ENCODE measurements at regions not wholly inside any gene's neighbourhood (a gene's known extent, or its start where the extent isn't known, plus 50 kb on each side); places are given as distances from the start of the nearest gene placed in this dataset.

DNA sequence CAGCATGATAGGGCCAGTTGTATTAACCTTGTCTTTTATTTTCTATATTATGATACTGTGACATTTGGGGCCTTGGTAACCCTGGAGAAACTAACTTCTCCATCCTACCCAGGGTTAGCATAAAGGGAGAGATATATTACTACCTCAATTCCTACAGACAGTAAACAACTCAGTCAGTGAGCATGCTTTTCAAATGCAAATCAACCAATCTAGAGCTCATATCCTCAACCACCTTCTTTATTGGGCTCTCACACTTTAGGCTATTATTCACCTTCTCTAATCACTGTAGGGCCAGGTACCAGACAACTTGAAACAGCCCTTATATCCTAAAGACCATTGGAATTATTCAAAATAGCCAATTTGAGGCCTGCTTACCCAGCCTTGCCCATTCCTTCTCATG is 477.6 kb downstream of the PTPRC start:
- TF ChIP-seq, protein P1, sequence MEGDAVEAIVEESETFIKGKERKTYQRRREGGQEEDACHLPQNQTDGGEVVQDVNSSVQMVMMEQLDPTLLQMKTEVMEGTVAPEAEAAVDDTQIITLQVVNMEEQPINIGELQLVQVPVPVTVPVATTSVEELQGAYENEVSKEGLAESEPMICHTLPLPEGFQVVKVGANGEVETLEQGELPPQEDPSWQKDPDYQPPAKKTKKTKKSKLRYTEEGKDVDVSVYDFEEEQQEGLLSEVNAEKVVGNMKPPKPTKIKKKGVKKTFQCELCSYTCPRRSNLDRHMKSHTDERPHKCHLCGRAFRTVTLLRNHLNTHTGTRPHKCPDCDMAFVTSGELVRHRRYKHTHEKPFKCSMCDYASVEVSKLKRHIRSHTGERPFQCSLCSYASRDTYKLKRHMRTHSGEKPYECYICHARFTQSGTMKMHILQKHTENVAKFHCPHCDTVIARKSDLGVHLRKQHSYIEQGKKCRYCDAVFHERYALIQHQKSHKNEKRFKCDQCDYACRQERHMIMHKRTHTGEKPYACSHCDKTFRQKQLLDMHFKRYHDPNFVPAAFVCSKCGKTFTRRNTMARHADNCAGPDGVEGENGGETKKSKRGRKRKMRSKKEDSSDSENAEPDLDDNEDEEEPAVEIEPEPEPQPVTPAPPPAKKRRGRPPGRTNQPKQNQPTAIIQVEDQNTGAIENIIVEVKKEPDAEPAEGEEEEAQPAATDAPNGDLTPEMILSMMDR (IDR thresholded peaks at IDR 0.05), result no peak
- no peak for TF ChIP-seq TCF7L2 (IDR thresholded peaks at IDR 0.05; ENCODE audit: low read depth, low read length)
- TF ChIP-seq, protein P2, sequence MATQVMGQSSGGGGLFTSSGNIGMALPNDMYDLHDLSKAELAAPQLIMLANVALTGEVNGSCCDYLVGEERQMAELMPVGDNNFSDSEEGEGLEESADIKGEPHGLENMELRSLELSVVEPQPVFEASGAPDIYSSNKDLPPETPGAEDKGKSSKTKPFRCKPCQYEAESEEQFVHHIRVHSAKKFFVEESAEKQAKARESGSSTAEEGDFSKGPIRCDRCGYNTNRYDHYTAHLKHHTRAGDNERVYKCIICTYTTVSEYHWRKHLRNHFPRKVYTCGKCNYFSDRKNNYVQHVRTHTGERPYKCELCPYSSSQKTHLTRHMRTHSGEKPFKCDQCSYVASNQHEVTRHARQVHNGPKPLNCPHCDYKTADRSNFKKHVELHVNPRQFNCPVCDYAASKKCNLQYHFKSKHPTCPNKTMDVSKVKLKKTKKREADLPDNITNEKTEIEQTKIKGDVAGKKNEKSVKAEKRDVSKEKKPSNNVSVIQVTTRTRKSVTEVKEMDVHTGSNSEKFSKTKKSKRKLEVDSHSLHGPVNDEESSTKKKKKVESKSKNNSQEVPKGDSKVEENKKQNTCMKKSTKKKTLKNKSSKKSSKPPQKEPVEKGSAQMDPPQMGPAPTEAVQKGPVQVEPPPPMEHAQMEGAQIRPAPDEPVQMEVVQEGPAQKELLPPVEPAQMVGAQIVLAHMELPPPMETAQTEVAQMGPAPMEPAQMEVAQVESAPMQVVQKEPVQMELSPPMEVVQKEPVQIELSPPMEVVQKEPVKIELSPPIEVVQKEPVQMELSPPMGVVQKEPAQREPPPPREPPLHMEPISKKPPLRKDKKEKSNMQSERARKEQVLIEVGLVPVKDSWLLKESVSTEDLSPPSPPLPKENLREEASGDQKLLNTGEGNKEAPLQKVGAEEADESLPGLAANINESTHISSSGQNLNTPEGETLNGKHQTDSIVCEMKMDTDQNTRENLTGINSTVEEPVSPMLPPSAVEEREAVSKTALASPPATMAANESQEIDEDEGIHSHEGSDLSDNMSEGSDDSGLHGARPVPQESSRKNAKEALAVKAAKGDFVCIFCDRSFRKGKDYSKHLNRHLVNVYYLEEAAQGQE (IDR thresholded peaks at IDR 0.05; ENCODE audit: insufficient read depth in 1 of 2, low read depth in 2 of 2, low read length in 1 of 2), result no peak
- no peak for TF ChIP-seq POLR2AphosphoS5 (IDR thresholded peaks at IDR 0.05; ENCODE audit: low read depth, low read length)
